SK-N-SH (cell line): ENCODE measurements at regions not wholly inside any gene's neighbourhood (a gene's known extent, or its start where the extent isn't known, plus 50 kb on each side); places are given as distances from the start of the nearest gene placed in this dataset.

ENCODE experiments used
- CTCF ChIA-PET: fragments of 300-600, 350-600 bp; formaldehyde crosslinking; extraction: SDS; loops from one replicate; lab custom pipeline; 2021; lab: Yijun Ruan, JAX
- POLR2A ChIA-PET: fragments of 350-600 bp; sonication (Branson Sonifier 250); formaldehyde crosslinking; extraction: SDS; loops from one replicate; lab custom pipeline; 2020; ENCODE audit warnings: antibody characterized with exemption, inconsistent platforms; lab: Yijun Ruan, JAX
- DNase-seq: peaks from one replicate; pipeline ENCODE4 v3.0.0; 2012
- H2AFZ ChIP-seq: fragments of 200-600 bp; sonication (generic); 2 replicates; pipeline ENCODE4 v1.8.1; 2016; ENCODE audit warnings: antibody characterized with exemption, mild to moderate bottlenecking, low read depth
- H3F3A ChIP-seq: fragments of 200-600 bp; sonication (generic); replicated peaks from 2 replicates; pipeline ENCODE3; 2016; ENCODE audit warnings: antibody characterized with exemption, mild to moderate bottlenecking; ENCODE audit not compliant: insufficient read depth
- H3K27ac ChIP-seq, 2 experiments: fragments of 200-500 bp in 1 of 2; fragments of 200-600 bp in 1 of 2; sonication (Bioruptor generic) in 1 of 2; sonication (generic), shearing (Covaris generic) in 1 of 2; 2 replicates each; pipeline versions ENCODE4 v1.5.1 to v1.6.1; 2014 to 2016; ENCODE audit warnings: low read depth in 2 of 2, inconsistent platforms in 1 of 2, low read length in 1 of 2, mild to moderate bottlenecking in 1 of 2, mixed read lengths in 1 of 2
- H3K27me3 ChIP-seq: fragments of 200-600 bp; sonication (generic), shearing (Covaris generic); 2 replicates; pipeline ENCODE4 v1.6.1; 2016; ENCODE audit warnings: mixed run types; ENCODE audit not compliant: insufficient read depth
- H3K36me3 ChIP-seq, 2 experiments: fragments of 200-500 bp in 1 of 2; fragments of 200-600 bp in 1 of 2; sonication (Bioruptor generic) in 1 of 2; sonication (generic) in 1 of 2; replicated peaks in 1 of 2; 2 replicates each; pipeline versions ENCODE3 to v1.5.1; 2014 to 2016; ENCODE audit warnings: low read length in 1 of 2, mild to moderate bottlenecking in 1 of 2; ENCODE audit not compliant: insufficient read depth in 2 of 2, control insufficient read depth in 1 of 2
- H3K4me1 ChIP-seq, 2 experiments: fragments of 200-500 bp in 1 of 2; fragments of 200-600 bp in 1 of 2; sonication (Bioruptor generic) in 1 of 2; sonication (generic), shearing (Covaris generic) in 1 of 2; 2 replicates each; pipeline versions ENCODE4 v1.5.1 to v1.6.1; 2014 to 2016; ENCODE audit warnings: low read depth in 1 of 2, low read length in 1 of 2, mixed run types in 1 of 2; ENCODE audit not compliant: insufficient read depth in 2 of 2, control insufficient read depth in 1 of 2
- H3K4me2 ChIP-seq: fragments of 200-600 bp; sonication (generic), shearing (Covaris generic); 2 replicates; pipeline ENCODE4 v1.6.1; 2017; ENCODE audit warnings: mixed run types
- H3K4me3 ChIP-seq, 2 experiments: fragments of 200-500 bp in 1 of 2; fragments of 200-600 bp in 1 of 2; sonication (Bioruptor generic) in 1 of 2; sonication (generic), shearing (Covaris generic) in 1 of 2; 2 replicates each; pipeline versions ENCODE4 v1.5.1 to v1.8.1; 2014 to 2016; ENCODE audit warnings: low read depth in 2 of 2, inconsistent platforms in 1 of 2, low read length in 1 of 2, mild to moderate bottlenecking in 1 of 2, mixed read lengths in 1 of 2, moderate library complexity in 1 of 2
- H3K79me2 ChIP-seq: fragments of 200-600 bp; sonication (generic); 2 replicates; pipeline ENCODE4 v1.8.1; 2017; ENCODE audit warnings: mild to moderate bottlenecking; ENCODE audit not compliant: insufficient read depth
- H3K9ac ChIP-seq: fragments of 200-600 bp; sonication (generic); 2 replicates; pipeline ENCODE4 v1.6.1; 2017; ENCODE audit warnings: mixed run types
- H3K9me2 ChIP-seq: fragments of 200-600 bp; sonication (generic); 2 replicates; pipeline ENCODE4 v1.6.1; 2017; ENCODE audit warnings: mixed run types
- H3K9me3 ChIP-seq: fragments of 200-600 bp; sonication (generic); 2 replicates; pipeline ENCODE4 v1.6.1; 2017; ENCODE audit warnings: mixed run types, mild to moderate bottlenecking, moderate library complexity
- H4K20me1 ChIP-seq: fragments of 200-600 bp; sonication (generic); 2 replicates; pipeline ENCODE4 v1.6.1; 2017; ENCODE audit warnings: mild to moderate bottlenecking, mixed run types; ENCODE audit not compliant: insufficient read depth
- CTCF ChIP-seq: fragments of 200-600 bp; sonication (generic); IDR thresholded peaks from 2 replicates; pipeline ENCODE4 v1.6.1; 2017; ENCODE audit warnings: antibody characterized with exemption, mild to moderate bottlenecking, moderate library complexity
- EZH2phosphoT487 ChIP-seq: fragments of 200-600 bp; sonication (generic); IDR thresholded peaks from 2 replicates; pipeline ENCODE4 v1.6.1; 2017; ENCODE audit warnings: low read depth, mixed run types, mild to moderate bottlenecking, antibody characterized with exemption, moderate library complexity, borderline replicate concordance
- FOSL2 ChIP-seq: IDR thresholded peaks from 2 replicates; pipeline ENCODE4 v1.4.0; 2012; ENCODE audit warnings: low read depth, mild to moderate bottlenecking, moderate library complexity, borderline replicate concordance
- GATA2 ChIP-seq: sonication (generic); formaldehyde crosslinking; IDR thresholded peaks from 2 replicates; pipeline ENCODE4 v1.5.0; 2020; ENCODE audit warnings: mild to moderate bottlenecking, missing genetic modification reagents
- RAD21 ChIP-seq: IDR thresholded peaks from 2 replicates; pipeline ENCODE4 v1.6.1; 2012; ENCODE audit warnings: mild to moderate bottlenecking, low read length
- RXRA ChIP-seq: IDR thresholded peaks from 2 replicates; pipeline ENCODE4 v1.4.0; 2012; ENCODE audit warnings: low read depth, mild to moderate bottlenecking, borderline replicate concordance
- ZBTB33 ChIP-seq: IDR thresholded peaks from 2 replicates; pipeline ENCODE4 v1.4.0; 2012; ENCODE audit warnings: low read depth, borderline replicate concordance
- WGBS: methylation state at CpG from one replicate; pipeline ENCODE4 v1.1.6; 2017; ENCODE audit warnings: low lambda C conversion rate; 5-methylcytosine and 5-hydroxymethylcytosine counted together
- TF ChIP-seq, protein P1 (sequence below): IDR thresholded peaks from 2 replicates; pipeline ENCODE4 v1.4.0; 2012; ENCODE audit warnings: low read depth, borderline replicate concordance
- TF ChIP-seq, protein P2 (sequence below): IDR thresholded peaks from 2 replicates; pipeline ENCODE4 v1.6.1; 2012; ENCODE audit warnings: mild to moderate bottlenecking, low read depth, low read length, moderate library complexity

DNA sequence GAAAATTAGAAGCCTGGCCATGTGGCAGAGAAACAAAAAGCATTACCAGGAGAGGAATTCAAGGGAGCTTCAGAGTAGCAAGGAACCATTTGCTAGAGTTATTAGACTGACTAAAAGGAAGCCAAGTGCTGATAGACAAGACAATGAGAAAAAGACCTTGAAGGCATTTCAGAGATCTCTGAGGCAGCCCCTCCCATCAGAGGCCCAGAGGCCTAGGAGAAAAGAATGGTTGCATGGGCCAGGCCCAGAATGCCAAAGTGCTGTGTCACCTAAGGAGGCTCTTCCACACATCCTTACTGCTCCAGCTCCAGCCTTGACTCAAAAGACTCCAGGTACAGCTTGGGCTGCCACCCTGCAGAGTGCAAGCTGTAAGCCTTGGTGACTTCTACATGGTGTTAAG is 61.8 kb upstream of the POU2AF2 start:
- DNase-seq = no peak
- Histone ChIP-seq H3K79me2 (no peaks in the 10 kb centered on the region), H3K9ac (no peak overlapping the region), H3K9me3 (no peaks in the 10 kb centered on the region; the same call in 1 of the 2 replicates), H3K4me2 (no peak overlapping the region), H3K27me3 (no peaks in the 10 kb centered on the region), H3K36me3 (no peaks in the 10 kb centered on the region), H3K27ac (no peak overlapping the region), H3K4me3 (no peak overlapping the region), H2AFZ (peak overlapping the region; percentile 59; the same call in 1 of the 2 replicates), H3K4me1 (peaks cover 0 to 15% of the 10 kb centered on the region in 2 experiments; a peak in 1 of 4 replicates), H3F3A (peaks cover 7% of the 10 kb centered on the region), H4K20me1 (no peaks in the 10 kb centered on the region), H3K9me2 (no peaks in the 10 kb centered on the region)
- ChIA-PET POLR2A (no interaction called here), CTCF (no interaction called here)
- TF ChIP-seq GATA2 (CRISPR knock-in tag) (no peak), FOSL2 (no peak), ZBTB33 (no peak)
- TF ChIP-seq, protein P1, sequence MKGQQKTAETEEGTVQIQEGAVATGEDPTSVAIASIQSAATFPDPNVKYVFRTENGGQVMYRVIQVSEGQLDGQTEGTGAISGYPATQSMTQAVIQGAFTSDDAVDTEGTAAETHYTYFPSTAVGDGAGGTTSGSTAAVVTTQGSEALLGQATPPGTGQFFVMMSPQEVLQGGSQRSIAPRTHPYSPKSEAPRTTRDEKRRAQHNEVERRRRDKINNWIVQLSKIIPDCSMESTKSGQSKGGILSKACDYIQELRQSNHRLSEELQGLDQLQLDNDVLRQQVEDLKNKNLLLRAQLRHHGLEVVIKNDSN = no peak

DNA sequence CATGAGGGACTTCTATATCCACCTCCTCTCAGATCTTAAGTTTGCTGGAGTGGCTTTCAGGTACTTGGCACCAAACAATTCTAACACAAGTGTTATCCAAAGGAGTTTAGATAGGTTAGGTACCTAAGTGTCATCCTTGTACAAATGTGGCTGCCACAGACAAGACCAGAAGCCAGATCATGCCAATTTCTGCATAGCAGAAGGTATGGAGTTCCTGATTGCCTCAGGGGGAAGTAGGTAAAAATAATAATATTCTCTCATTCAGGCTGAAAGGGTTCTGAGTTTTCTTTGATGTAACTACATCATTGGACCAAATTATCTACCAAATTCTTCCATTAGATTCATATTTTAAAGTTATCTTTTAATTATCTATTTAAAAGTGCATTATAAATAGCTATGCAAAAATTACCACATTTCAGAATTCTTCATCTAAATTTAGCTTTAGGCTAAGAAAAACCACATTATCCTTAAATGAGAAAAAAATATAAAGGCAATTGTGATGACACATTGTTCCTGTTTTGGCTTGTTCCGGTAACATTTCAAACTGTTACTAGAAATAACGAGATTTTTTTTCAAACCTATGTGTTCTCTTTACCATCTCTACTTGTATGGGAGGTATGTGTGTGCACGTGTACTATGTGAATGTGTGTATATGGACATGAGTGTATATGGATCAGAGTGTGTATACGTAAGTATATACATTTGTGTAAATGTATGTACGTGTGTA is 66.2 kb upstream of the POU2AF2 start:
- H3F3A ChIP-seq = no peaks in the 10 kb centered on the region
- DNase-seq = no peak
- ChIA-PET POLR2A (no interaction called here), CTCF (no interaction called here)
- no peaks in the 10 kb centered on the region for H3K36me3 ChIP-seq
- 52% methylated on average over 5 of the region's 5 CpGs for WGBS
- H3K9me3 ChIP-seq = no peaks in the 10 kb centered on the region
- TF ChIP-seq, protein P2, sequence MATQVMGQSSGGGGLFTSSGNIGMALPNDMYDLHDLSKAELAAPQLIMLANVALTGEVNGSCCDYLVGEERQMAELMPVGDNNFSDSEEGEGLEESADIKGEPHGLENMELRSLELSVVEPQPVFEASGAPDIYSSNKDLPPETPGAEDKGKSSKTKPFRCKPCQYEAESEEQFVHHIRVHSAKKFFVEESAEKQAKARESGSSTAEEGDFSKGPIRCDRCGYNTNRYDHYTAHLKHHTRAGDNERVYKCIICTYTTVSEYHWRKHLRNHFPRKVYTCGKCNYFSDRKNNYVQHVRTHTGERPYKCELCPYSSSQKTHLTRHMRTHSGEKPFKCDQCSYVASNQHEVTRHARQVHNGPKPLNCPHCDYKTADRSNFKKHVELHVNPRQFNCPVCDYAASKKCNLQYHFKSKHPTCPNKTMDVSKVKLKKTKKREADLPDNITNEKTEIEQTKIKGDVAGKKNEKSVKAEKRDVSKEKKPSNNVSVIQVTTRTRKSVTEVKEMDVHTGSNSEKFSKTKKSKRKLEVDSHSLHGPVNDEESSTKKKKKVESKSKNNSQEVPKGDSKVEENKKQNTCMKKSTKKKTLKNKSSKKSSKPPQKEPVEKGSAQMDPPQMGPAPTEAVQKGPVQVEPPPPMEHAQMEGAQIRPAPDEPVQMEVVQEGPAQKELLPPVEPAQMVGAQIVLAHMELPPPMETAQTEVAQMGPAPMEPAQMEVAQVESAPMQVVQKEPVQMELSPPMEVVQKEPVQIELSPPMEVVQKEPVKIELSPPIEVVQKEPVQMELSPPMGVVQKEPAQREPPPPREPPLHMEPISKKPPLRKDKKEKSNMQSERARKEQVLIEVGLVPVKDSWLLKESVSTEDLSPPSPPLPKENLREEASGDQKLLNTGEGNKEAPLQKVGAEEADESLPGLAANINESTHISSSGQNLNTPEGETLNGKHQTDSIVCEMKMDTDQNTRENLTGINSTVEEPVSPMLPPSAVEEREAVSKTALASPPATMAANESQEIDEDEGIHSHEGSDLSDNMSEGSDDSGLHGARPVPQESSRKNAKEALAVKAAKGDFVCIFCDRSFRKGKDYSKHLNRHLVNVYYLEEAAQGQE = no peak
- TF ChIP-seq RXRA (no peak), EZH2phosphoT487 (no peak), RAD21 (no peak), CTCF (no peak)
- H4K20me1 ChIP-seq = no peaks in the 10 kb centered on the region
- no peaks in the 10 kb centered on the region; a peak in 1 of 4 replicates for H3K4me1 ChIP-seq
- H2AFZ ChIP-seq = no peak overlapping the region
- H3K27me3 ChIP-seq = no peaks in the 10 kb centered on the region
- H3K9me2 ChIP-seq = no peaks in the 10 kb centered on the region
- no peak overlapping the region for H3K9ac ChIP-seq
- no peak overlapping the region for H3K4me2 ChIP-seq
- no peak overlapping the region for H3K27ac ChIP-seq
- no peak overlapping the region for H3K4me3 ChIP-seq
- H3K79me2 ChIP-seq = no peaks in the 10 kb centered on the region
